ENCODE measurements at regions not wholly inside any gene's neighbourhood (a gene's known extent, or its start where the extent isn't known, plus 50 kb on each side); places are given as distances from the start of the nearest gene placed in this dataset.

- TF ChIP-seq JUNB (IDR thresholded peaks at IDR 0.05), result no peak
- TF ChIP-seq RAD51 (IDR thresholded peaks at IDR 0.05), result no peak
- no peak for TF ChIP-seq NBN (IDR thresholded peaks at IDR 0.05)
- TF ChIP-seq CTCF (IDR thresholded peaks at IDR 0.05 in 2 of 3, conservative IDR thresholded peaks at IDR 0.05 in 1 of 3; ENCODE audit: control insufficient read depth in 2 of 3, extremely low read depth in 1 of 3, insufficient read depth in 1 of 3, low read depth in 3 of 3, low read length in 3 of 3), result no peak
- TF ChIP-seq POLR2AphosphoS5 (IDR thresholded peaks at IDR 0.05; ENCODE audit: low read length), result no peak
- no peak for TF ChIP-seq ZNF274 (IDR thresholded peaks at IDR 0.05; ENCODE audit: insufficient read depth, insufficient read length)
- TF ChIP-seq, protein P1, sequence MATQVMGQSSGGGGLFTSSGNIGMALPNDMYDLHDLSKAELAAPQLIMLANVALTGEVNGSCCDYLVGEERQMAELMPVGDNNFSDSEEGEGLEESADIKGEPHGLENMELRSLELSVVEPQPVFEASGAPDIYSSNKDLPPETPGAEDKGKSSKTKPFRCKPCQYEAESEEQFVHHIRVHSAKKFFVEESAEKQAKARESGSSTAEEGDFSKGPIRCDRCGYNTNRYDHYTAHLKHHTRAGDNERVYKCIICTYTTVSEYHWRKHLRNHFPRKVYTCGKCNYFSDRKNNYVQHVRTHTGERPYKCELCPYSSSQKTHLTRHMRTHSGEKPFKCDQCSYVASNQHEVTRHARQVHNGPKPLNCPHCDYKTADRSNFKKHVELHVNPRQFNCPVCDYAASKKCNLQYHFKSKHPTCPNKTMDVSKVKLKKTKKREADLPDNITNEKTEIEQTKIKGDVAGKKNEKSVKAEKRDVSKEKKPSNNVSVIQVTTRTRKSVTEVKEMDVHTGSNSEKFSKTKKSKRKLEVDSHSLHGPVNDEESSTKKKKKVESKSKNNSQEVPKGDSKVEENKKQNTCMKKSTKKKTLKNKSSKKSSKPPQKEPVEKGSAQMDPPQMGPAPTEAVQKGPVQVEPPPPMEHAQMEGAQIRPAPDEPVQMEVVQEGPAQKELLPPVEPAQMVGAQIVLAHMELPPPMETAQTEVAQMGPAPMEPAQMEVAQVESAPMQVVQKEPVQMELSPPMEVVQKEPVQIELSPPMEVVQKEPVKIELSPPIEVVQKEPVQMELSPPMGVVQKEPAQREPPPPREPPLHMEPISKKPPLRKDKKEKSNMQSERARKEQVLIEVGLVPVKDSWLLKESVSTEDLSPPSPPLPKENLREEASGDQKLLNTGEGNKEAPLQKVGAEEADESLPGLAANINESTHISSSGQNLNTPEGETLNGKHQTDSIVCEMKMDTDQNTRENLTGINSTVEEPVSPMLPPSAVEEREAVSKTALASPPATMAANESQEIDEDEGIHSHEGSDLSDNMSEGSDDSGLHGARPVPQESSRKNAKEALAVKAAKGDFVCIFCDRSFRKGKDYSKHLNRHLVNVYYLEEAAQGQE (IDR thresholded peaks at IDR 0.05; ENCODE audit: low read depth, low read length), result no peak
- no peak for TF ChIP-seq KDM1A (IDR thresholded peaks at IDR 0.05; ENCODE audit: borderline replicate concordance)
- no peak for TF ChIP-seq SMC3 (IDR thresholded peaks at IDR 0.05; ENCODE audit: borderline replicate concordance, low read length)
- TF ChIP-seq, protein P2, sequence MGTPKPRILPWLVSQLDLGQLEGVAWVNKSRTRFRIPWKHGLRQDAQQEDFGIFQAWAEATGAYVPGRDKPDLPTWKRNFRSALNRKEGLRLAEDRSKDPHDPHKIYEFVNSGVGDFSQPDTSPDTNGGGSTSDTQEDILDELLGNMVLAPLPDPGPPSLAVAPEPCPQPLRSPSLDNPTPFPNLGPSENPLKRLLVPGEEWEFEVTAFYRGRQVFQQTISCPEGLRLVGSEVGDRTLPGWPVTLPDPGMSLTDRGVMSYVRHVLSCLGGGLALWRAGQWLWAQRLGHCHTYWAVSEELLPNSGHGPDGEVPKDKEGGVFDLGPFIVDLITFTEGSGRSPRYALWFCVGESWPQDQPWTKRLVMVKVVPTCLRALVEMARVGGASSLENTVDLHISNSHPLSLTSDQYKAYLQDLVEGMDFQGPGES (IDR thresholded peaks at IDR 0.05), result no peak
- no peak for TF ChIP-seq ZBTB40 (IDR thresholded peaks at IDR 0.05; ENCODE audit: borderline replicate concordance)
Measured at GRCh38 chr12:28966046-28966780, 182.9 kb upstream of the FAR2 start.
